ENCODE measurements at regions not wholly inside any gene's neighbourhood (a gene's known extent, or its start where the extent isn't known, plus 50 kb on each side); places are given as distances from the start of the nearest gene placed in this dataset.

DNA sequence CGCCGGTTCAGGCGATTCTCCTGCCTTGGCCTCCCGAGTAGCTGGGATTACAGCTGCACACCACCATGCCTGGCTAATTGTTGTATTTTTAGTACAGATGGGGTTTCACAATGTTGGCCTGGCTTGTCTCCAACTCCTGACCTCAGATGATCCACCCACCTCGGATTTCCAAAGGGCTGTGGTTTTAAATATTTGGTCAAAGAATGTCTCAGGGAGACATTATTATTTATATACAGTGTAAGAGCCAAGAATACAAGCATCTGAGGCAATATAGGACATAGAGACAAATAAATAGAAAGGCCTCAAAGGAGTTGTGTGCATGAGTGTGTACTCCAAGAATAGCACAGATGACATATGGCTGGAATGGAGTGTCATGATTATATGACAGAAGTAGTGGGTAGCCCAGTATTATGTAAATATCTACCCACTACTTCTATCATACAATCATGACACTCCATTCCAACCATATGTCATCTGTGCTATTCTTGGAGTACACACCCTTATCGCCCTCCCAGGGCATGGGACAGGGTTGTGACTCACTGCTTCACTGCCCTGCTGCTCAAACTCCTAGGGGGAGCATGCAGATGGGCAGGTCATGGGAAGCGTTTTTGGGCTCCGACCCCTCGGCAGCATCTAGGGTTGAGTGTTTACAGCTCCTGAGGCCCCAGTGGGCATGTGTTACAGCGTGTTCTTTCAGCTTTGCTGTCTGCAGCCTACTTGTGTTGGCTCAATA is 1649.8 kb upstream of the PCDH10 start:
- Histone ChIP-seq H3K79me2 (no peaks in the 10 kb centered on the region), H3K4me2 (no peak overlapping the region), H3K9me3 (ENCODE audit: low read depth) (no peaks in the 10 kb centered on the region), H2AFZ (no peak overlapping the region), H3K4me1 (ENCODE audit: insufficient read depth) (no peaks in the 10 kb centered on the region), H3K9me2 (replicated peaks; ENCODE audit: insufficient read depth) (no peaks in the 10 kb centered on the region), H3K27me3 (no peaks in the 10 kb centered on the region), H3K36me3 (replicated peaks; ENCODE audit: insufficient read depth, low read depth) (no peaks in the 10 kb centered on the region), H3K4me3 (no peak overlapping the region), H3K27ac (no peak overlapping the region), H4K20me1 (ENCODE audit: insufficient read depth, poor library complexity, severe bottlenecking) (no peaks in the 10 kb centered on the region)
- DNase-seq (ENCODE audit: low spot score) = peak; percentile 8
- WGBS (ENCODE audit: low lambda C conversion rate, missing lambda C conversion rate) = 80% methylated on average over 9 of the region's 10 CpGs
- TF ChIP-seq EZH2phosphoT487 (IDR thresholded peaks at IDR 0.05; ENCODE audit: low read depth, severe bottlenecking, unreplicated experiment) = no peak
- TF ChIP-seq EZH2 (IDR thresholded peaks at IDR 0.05; ENCODE audit: borderline replicate concordance) = no peak
- TF ChIP-seq, protein P1, sequence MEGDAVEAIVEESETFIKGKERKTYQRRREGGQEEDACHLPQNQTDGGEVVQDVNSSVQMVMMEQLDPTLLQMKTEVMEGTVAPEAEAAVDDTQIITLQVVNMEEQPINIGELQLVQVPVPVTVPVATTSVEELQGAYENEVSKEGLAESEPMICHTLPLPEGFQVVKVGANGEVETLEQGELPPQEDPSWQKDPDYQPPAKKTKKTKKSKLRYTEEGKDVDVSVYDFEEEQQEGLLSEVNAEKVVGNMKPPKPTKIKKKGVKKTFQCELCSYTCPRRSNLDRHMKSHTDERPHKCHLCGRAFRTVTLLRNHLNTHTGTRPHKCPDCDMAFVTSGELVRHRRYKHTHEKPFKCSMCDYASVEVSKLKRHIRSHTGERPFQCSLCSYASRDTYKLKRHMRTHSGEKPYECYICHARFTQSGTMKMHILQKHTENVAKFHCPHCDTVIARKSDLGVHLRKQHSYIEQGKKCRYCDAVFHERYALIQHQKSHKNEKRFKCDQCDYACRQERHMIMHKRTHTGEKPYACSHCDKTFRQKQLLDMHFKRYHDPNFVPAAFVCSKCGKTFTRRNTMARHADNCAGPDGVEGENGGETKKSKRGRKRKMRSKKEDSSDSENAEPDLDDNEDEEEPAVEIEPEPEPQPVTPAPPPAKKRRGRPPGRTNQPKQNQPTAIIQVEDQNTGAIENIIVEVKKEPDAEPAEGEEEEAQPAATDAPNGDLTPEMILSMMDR (IDR thresholded peaks at IDR 0.05; ENCODE audit: poor library complexity) = no peak

- Histone ChIP-seq H3K4me3 (no peak overlapping the region), H3K9me3 (ENCODE audit: low read depth) (no peaks in the 10 kb centered on the region), H2AFZ (no peak overlapping the region), H3K4me2 (no peak overlapping the region), H3K9me2 (replicated peaks; ENCODE audit: insufficient read depth) (no peaks in the 10 kb centered on the region), H4K20me1 (ENCODE audit: insufficient read depth, poor library complexity, severe bottlenecking) (no peaks in the 10 kb centered on the region), H3K27me3 (no peaks in the 10 kb centered on the region), H3K79me2 (no peaks in the 10 kb centered on the region), H3K4me1 (ENCODE audit: insufficient read depth) (no peaks in the 10 kb centered on the region), H3K27ac (no peak overlapping the region), H3K36me3 (replicated peaks; ENCODE audit: insufficient read depth, low read depth) (no peaks in the 10 kb centered on the region)
- WGBS (ENCODE audit: low lambda C conversion rate, missing lambda C conversion rate) = 67% methylated on average over 3 of the region's 3 CpGs
- TF ChIP-seq EZH2 (IDR thresholded peaks at IDR 0.05; ENCODE audit: borderline replicate concordance) (no peak), EZH2phosphoT487 (IDR thresholded peaks at IDR 0.05; ENCODE audit: low read depth, severe bottlenecking, unreplicated experiment) (no peak)
- TF ChIP-seq, protein P1 (IDR thresholded peaks at IDR 0.05; ENCODE audit: poor library complexity) = no peak
- no peak for DNase-seq (ENCODE audit: low spot score)
Observed at GRCh38 chr4:131509521-131509920, 1639.6 kb upstream of the PCDH10 start.

GRCh38 chr4:131526686-131527085 is 1622.4 kb upstream of the PCDH10 start:
- Histone ChIP-seq H4K20me1 (ENCODE audit: insufficient read depth, poor library complexity, severe bottlenecking) (no peaks in the 10 kb centered on the region), H2AFZ (no peak overlapping the region), H3K27ac (no peak overlapping the region), H3K9me3 (ENCODE audit: low read depth) (no peaks in the 10 kb centered on the region), H3K4me1 (ENCODE audit: insufficient read depth) (no peaks in the 10 kb centered on the region), H3K9me2 (replicated peaks; ENCODE audit: insufficient read depth) (no peaks in the 10 kb centered on the region), H3K27me3 (no peaks in the 10 kb centered on the region), H3K4me3 (no peak overlapping the region), H3K79me2 (no peaks in the 10 kb centered on the region), H3K36me3 (replicated peaks; ENCODE audit: insufficient read depth, low read depth) (no peaks in the 10 kb centered on the region), H3K4me2 (no peak overlapping the region)
- WGBS (ENCODE audit: low lambda C conversion rate, missing lambda C conversion rate) = 52% methylated on average over 1 of the region's 1 CpG
- no peak for DNase-seq (ENCODE audit: low spot score)
- TF ChIP-seq EZH2phosphoT487 (IDR thresholded peaks at IDR 0.05; ENCODE audit: low read depth, severe bottlenecking, unreplicated experiment) = no peak
- TF ChIP-seq, protein P1 (IDR thresholded peaks at IDR 0.05; ENCODE audit: poor library complexity) = no peak
- no peak for TF ChIP-seq EZH2 (IDR thresholded peaks at IDR 0.05; ENCODE audit: borderline replicate concordance)

Measured in hepatocyte (in vitro differentiated cells).